Tibial nerve (tissue), 4 donors: ENCODE measurements at regions not wholly inside any gene's neighbourhood (a gene's known extent, or its start where the extent isn't known, plus 50 kb on each side); places are given as distances from the start of the nearest gene placed in this dataset.

Experiments
- DNase-seq, 2 donors: peaks; one replicate each; pipeline ENCODE4 v3.0.0-alpha.2; 2019; ENCODE audit warnings: low spot score in 2 of 2
- H3K27ac ChIP-seq, 4 donors: fragments of 200-600 bp; sonication (generic) in 3 of 4; one replicate each; pipeline ENCODE4 v1.5.1; 2017 to 2019; ENCODE audit warnings: mild to moderate bottlenecking in 1 of 4
- H3K27me3 ChIP-seq, 2 donors: fragments of 200-600 bp; sonication (generic) in 1 of 2; one replicate each; pipeline versions ENCODE4 v1.5.1 to v1.6.0; 2017 to 2019
- H3K36me3 ChIP-seq, 3 donors: fragments of 200-600 bp; sonication (generic); one replicate each; pipeline ENCODE4 v1.5.1; 2018 to 2019
- H3K4me1 ChIP-seq, 4 donors: fragments of 200-600 bp; sonication (generic) in 3 of 4; one replicate each; pipeline ENCODE4 v1.5.1; 2017 to 2019
- H3K4me3 ChIP-seq, 4 donors: fragments of 200-600 bp; sonication (generic) in 3 of 4; one replicate each; pipeline ENCODE4 v1.5.1; 2017 to 2019; ENCODE audit warnings: mild to moderate bottlenecking in 1 of 4, moderate library complexity in 1 of 4
- H3K9me3 ChIP-seq, 4 donors: fragments of 200-600 bp; sonication (generic) in 3 of 4; one replicate each; pipeline ENCODE4 v1.5.1; 2017 to 2019
- EP300 ChIP-seq, 2 donors: sonication (generic); formaldehyde crosslinking; IDR thresholded peaks; one replicate each; pipeline ENCODE4 v1.6.1; 2017; ENCODE audit warnings: antibody characterized with exemption in 2 of 2, mild to moderate bottlenecking in 1 of 2
- POLR2A ChIP-seq, 2 donors: fragments of 450-650 bp; IDR thresholded peaks; one replicate each; pipeline ENCODE4 v1.6.1; 2017; ENCODE audit warnings: antibody characterized with exemption in 2 of 2, mild to moderate bottlenecking in 2 of 2, moderate library complexity in 2 of 2
- WGBS, 2 donors: methylation state at CpG; one replicate each; pipeline ENCODE4 v1.1.5; 2018; 5-methylcytosine and 5-hydroxymethylcytosine counted together
- TF ChIP-seq, protein P1 (sequence below), 5 experiments: fragments of 200-600 bp in 3 of 5; fragments of 450-650 bp in 2 of 5; sonication (generic) in 3 of 5; IDR thresholded peaks; one replicate each; pipeline ENCODE4 v1.5.1; 2016 to 2019; ENCODE audit warnings: antibody characterized with exemption in 5 of 5, mild to moderate bottlenecking in 3 of 5, moderate library complexity in 2 of 5

DNA sequence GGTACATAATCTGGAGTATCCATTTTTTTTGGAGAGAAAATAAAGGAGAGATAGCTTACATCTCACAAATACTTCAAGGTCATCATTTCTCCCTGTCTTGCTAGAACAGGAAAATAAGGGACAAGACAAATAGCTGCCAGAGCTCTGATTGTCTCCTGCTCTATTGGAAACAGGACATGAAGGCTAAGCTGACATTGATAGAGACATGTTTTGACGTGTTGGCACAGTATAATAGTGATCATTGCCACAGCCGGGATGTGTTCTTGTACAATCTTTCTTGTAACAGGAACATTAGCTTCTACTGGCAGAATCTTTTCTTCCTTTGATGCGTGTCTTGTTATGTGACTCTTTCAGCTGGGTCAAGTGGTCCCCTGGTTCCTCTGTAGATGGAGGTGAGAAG is 279.3 kb upstream of the MTPN start:
- Histone ChIP-seq H3K4me3 (no peak overlapping the region), H3K4me1 (no peaks in the 10 kb centered on the region)

DNA sequence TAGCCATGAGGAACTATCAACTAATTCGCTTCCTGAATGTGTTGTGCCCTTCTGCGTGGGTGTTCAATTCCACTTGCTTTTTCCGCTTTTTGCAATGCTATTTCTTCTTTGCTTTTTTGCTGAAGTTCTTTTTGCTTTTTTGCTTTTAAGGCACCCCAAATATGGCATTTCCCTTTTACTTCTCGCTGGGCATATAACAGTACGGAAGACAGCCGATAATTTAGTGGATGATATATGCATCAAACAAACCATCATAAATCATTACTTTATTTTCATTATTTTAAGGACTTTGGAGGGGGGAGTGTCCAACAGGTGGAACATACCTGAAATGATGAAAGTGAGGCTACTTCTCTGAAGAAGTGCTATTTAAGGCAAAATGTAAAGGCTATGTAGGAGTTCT is 277.0 kb upstream of the MTPN start:
- no peaks in the 10 kb centered on the region for H3K27me3 ChIP-seq

More for the DNA sequence above, 279.3 kb upstream of the MTPN start:
- Histone ChIP-seq H3K27me3 (no peaks in the 10 kb centered on the region), H3K36me3 (no peaks in the 10 kb centered on the region), H3K27ac (no peak overlapping the region), H3K9me3 (peaks cover 0 to 22% (median 0%) of the 10 kb centered on the region in 4 donors)
- no peak for DNase-seq
- no peak for TF ChIP-seq POLR2A (IDR thresholded peaks at IDR 0.05)
- TF ChIP-seq EP300 (IDR thresholded peaks at IDR 0.05): no peak
- TF ChIP-seq, protein P1, sequence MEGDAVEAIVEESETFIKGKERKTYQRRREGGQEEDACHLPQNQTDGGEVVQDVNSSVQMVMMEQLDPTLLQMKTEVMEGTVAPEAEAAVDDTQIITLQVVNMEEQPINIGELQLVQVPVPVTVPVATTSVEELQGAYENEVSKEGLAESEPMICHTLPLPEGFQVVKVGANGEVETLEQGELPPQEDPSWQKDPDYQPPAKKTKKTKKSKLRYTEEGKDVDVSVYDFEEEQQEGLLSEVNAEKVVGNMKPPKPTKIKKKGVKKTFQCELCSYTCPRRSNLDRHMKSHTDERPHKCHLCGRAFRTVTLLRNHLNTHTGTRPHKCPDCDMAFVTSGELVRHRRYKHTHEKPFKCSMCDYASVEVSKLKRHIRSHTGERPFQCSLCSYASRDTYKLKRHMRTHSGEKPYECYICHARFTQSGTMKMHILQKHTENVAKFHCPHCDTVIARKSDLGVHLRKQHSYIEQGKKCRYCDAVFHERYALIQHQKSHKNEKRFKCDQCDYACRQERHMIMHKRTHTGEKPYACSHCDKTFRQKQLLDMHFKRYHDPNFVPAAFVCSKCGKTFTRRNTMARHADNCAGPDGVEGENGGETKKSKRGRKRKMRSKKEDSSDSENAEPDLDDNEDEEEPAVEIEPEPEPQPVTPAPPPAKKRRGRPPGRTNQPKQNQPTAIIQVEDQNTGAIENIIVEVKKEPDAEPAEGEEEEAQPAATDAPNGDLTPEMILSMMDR (IDR thresholded peaks at IDR 0.05): no peak
- 82 to 90% methylated on average over 3 of the region's 3 CpGs for WGBS, 2 donors

DNA sequence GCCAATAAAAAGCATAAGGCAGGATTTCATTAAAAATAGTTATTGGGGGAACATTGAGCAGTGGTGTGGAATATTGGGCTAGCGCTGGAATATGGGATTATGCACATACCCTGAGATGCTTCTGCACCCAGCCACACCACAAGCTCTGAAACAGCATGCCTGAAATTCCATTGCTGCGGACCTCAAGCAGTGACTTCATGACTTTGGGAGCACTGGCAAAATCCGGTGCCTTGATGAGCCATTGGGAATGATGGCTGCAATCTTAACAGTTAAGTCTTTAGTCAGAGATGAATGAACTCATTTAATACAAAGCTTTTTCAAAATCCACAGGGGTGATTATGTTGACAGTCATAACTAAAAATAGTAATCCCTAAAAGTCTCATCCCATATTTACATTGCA is 274.7 kb upstream of the MTPN start:
- Histone ChIP-seq H3K4me1 (no peaks in the 10 kb centered on the region), H3K27ac (no peak overlapping the region), H3K4me3 (no peak overlapping the region), H3K9me3 (peaks cover 0 to 10% (median 0%) of the 10 kb centered on the region in 4 donors), H3K36me3 (no peaks in the 10 kb centered on the region), H3K27me3 (no peaks in the 10 kb centered on the region)
- TF ChIP-seq, protein P1 (IDR thresholded peaks at IDR 0.05): no peak
- TF ChIP-seq POLR2A (IDR thresholded peaks at IDR 0.05) (no peak), EP300 (IDR thresholded peaks at IDR 0.05) (no peak)
- no peak for DNase-seq
- 57 to 62% methylated on average over 3 of the region's 3 CpGs for WGBS, 2 donors

More for the DNA sequence above, 277.0 kb upstream of the MTPN start:
- Histone ChIP-seq H3K27ac (no peak overlapping the region), H3K4me1 (no peaks in the 10 kb centered on the region), H3K4me3 (no peak overlapping the region), H3K36me3 (no peaks in the 10 kb centered on the region), H3K9me3 (peaks cover 0 to 10% (median 0%) of the 10 kb centered on the region in 4 donors)
- TF ChIP-seq EP300 (IDR thresholded peaks at IDR 0.05): no peak
- TF ChIP-seq, protein P1 (IDR thresholded peaks at IDR 0.05): no peak
- TF ChIP-seq POLR2A (IDR thresholded peaks at IDR 0.05): no peak
- 77 to 92% methylated on average over 6 of the region's 6 CpGs for WGBS, 2 donors
- no peak for DNase-seq

DNA sequence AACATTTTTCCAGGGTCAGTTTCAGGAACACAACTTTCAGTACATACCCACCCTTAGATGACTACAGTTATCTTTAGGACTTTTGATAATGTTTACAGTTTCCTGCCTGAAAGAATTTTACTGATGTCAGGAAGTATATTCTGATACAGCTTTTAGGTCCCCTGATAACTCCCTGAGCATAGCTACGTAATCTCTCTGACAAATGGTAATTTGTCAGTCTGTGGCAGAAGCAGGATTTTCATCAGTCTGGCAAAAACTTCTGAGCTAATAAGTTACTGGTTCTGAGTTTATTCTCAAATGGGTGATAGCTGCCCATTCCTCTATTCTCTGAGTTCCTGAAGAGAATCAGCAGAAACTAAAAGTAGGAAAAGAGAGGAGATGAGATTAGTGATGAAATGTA is 270.1 kb upstream of the MTPN start:
- TF ChIP-seq EP300 (IDR thresholded peaks at IDR 0.05) (no peak), POLR2A (IDR thresholded peaks at IDR 0.05) (no peak)
- TF ChIP-seq, protein P1 (IDR thresholded peaks at IDR 0.05): no peak
- no peak overlapping the region for H3K27ac ChIP-seq

DNA sequence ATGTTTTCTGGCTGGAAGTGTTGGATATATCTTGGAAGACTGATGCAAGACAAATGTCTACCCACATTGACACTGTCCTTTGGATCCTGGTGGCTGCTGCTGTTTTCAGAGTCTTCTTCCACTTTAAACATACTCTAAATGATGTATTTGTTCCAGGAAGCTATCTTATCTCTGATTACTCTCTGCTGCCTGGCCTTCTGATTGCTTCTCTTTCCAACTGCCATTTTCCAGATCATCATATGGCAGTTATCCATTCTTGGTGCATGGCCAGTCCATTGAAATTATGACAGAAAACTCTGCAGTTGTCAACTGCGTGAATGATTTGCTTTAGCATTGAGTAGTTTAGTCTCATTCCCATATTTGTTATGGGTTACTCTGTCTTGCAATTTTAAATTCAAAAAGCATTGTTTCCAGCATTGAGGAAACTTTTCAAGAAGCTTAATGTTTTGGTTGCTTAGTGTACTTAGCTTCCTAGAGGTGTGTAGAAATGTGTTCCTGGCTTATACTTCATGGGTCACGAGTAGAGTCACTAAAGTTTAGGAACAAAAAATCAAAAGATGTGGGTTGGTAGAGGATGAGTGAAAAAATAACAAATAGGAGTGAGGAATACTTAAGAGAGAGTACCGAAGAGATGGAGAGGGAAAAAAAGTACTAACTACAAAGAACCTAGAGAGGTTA is 268.3 kb upstream of the MTPN start:
- no peak overlapping the region for H3K27ac ChIP-seq
- no peaks in the 10 kb centered on the region for H3K36me3 ChIP-seq
- no peaks in the 10 kb centered on the region for H3K4me1 ChIP-seq
- H3K27me3 ChIP-seq: no peaks in the 10 kb centered on the region
- no peak for DNase-seq
- no peaks in the 10 kb centered on the region for H3K9me3 ChIP-seq
- TF ChIP-seq EP300 (IDR thresholded peaks at IDR 0.05): no peak
- TF ChIP-seq, protein P1 (IDR thresholded peaks at IDR 0.05): no peak
- no peak for TF ChIP-seq POLR2A (IDR thresholded peaks at IDR 0.05)
- WGBS, 2 donors: 74 to 88% methylated on average over 3 of the region's 3 CpGs
- H3K4me3 ChIP-seq: no peak overlapping the region

More for the DNA sequence above, 270.1 kb upstream of the MTPN start:
- Histone ChIP-seq H3K27me3 (no peaks in the 10 kb centered on the region), H3K9me3 (no peaks in the 10 kb centered on the region), H3K36me3 (no peaks in the 10 kb centered on the region), H3K4me1 (no peaks in the 10 kb centered on the region), H3K4me3 (no peak overlapping the region)
- DNase-seq: no peak
- WGBS, 2 donors: 41 to 51% methylated on average over 1 of the region's 1 CpG
